Loucy (cell line): ENCODE measurements at regions not wholly inside any gene's neighbourhood (a gene's known extent, or its start where the extent isn't known, plus 50 kb on each side); places are given as distances from the start of the nearest gene placed in this dataset.

Experiments
- H2AFZ ChIP-seq: fragments of 200-600 bp; sonication (generic); 2 replicates; pipeline ENCODE4 v1.6.0; 2016; ENCODE audit warnings: antibody characterized with exemption, mild to moderate bottlenecking, low read length, moderate library complexity
- H3F3A ChIP-seq: fragments of 200-600 bp; 2 replicates; pipeline ENCODE4 v1.6.0; 2016; ENCODE audit warnings: antibody characterized with exemption, low read depth, mild to moderate bottlenecking
- H3K27me3 ChIP-seq: fragments of 200-600 bp; sonication (generic); 2 replicates; pipeline ENCODE4 v1.6.1; 2014; ENCODE audit warnings: low read length, mild to moderate bottlenecking; ENCODE audit not compliant: insufficient read depth, poor library complexity, severe bottlenecking
- H3K36me3 ChIP-seq: fragments of 200-600 bp; sonication (generic); 2 replicates; pipeline ENCODE4 v1.6.1; 2016; ENCODE audit warnings: low read length; ENCODE audit not compliant: insufficient read depth
- H3K4me1 ChIP-seq: fragments of 200-600 bp; sonication (generic); 2 replicates; pipeline ENCODE4 v1.5.1; 2014; ENCODE audit warnings: low read length, mild to moderate bottlenecking; ENCODE audit not compliant: insufficient read depth, poor library complexity, severe bottlenecking
- H3K4me2 ChIP-seq: fragments of 200-600 bp; sonication (generic); 2 replicates; pipeline ENCODE4 v1.6.0; 2014; ENCODE audit warnings: antibody characterized with exemption, low read length, low read depth, mild to moderate bottlenecking; ENCODE audit not compliant: poor library complexity, severe bottlenecking
- H3K4me3 ChIP-seq: fragments of 200-600 bp; sonication (generic); 2 replicates; pipeline ENCODE4 v1.5.1; 2014; ENCODE audit warnings: low read length, mild to moderate bottlenecking, mixed read lengths; ENCODE audit not compliant: poor library complexity, severe bottlenecking
- H3K79me2 ChIP-seq: fragments of 200-600 bp; sonication (generic); 2 replicates; pipeline ENCODE4 v1.6.1; 2014; ENCODE audit warnings: low read length; ENCODE audit not compliant: insufficient read depth
- H3K9ac ChIP-seq: fragments of 200-600 bp; sonication (generic); 2 replicates; pipeline ENCODE4 v1.6.0; 2014; ENCODE audit warnings: mild to moderate bottlenecking, low read depth, low read length, moderate library complexity; ENCODE audit not compliant: poor library complexity, severe bottlenecking
- H3K9me2 ChIP-seq: fragments of 200-600 bp; sonication (generic); replicated peaks from 2 replicates; pipeline ENCODE4 v1.6.1; 2016; ENCODE audit warnings: low read depth, low read length, mixed read lengths
- H3K9me3 ChIP-seq: fragments of 200-600 bp; sonication (generic); 2 replicates; pipeline ENCODE4 v1.6.1; 2014; ENCODE audit warnings: mild to moderate bottlenecking, antibody characterized with exemption, low read length, low read depth; ENCODE audit not compliant: insufficient read depth
- H4K20me1 ChIP-seq: fragments of 200-600 bp; sonication (generic); 2 replicates; pipeline ENCODE4 v1.6.0; 2014; ENCODE audit warnings: antibody characterized with exemption, low read length, mild to moderate bottlenecking; ENCODE audit not compliant: insufficient read depth, poor library complexity, severe bottlenecking
- EZH2phosphoT487 ChIP-seq: fragments of 200-600 bp; IDR thresholded peaks from 2 replicates; pipeline ENCODE4 v1.6.1; 2018; ENCODE audit warnings: antibody characterized with exemption, mild to moderate bottlenecking, moderate library complexity, borderline replicate concordance
- TF ChIP-seq, protein P1 (sequence below): fragments of 200-600 bp; sonication (generic); conservative IDR thresholded peaks from 2 replicates; pipeline ENCODE4 v1.5.1; 2014; ENCODE audit warnings: mild to moderate bottlenecking, antibody characterized with exemption, low read length

DNA sequence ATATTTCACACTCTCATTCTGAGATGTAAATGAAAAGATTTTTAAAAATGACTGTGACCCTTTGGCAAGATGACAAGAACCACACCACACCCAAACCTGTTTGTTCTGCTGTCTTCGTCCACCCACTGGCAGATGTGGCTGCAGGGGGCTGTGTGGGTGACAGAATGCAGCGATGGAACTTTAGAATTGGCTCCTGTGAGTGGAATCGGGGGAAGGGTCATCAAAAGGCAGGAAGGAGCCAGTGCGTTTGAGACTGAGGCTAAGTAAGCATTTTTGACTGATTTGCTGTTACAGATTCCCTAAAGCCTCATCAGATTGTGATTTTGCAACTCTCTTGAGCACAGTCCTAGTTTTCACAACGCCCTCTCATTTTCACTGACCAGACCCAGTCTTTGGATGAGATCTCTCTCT, 111.2 kb upstream of the ADGRL2 start:
- Histone ChIP-seq H2AFZ (no peak overlapping the region), H3K79me2 (no peaks in the 10 kb centered on the region), H3K4me1 (no peaks in the 10 kb centered on the region), H4K20me1 (no peaks in the 10 kb centered on the region), H3F3A (no peaks in the 10 kb centered on the region), H3K36me3 (no peaks in the 10 kb centered on the region), H3K4me2 (no peak overlapping the region), H3K27me3 (no peaks in the 10 kb centered on the region), H3K9me2 (no peaks in the 10 kb centered on the region), H3K9me3 (no peaks in the 10 kb centered on the region; the same call in 1 of the 2 replicates), H3K9ac (no peak overlapping the region), H3K4me3 (no peak overlapping the region)
- no peak for TF ChIP-seq EZH2phosphoT487
- TF ChIP-seq, protein P1, sequence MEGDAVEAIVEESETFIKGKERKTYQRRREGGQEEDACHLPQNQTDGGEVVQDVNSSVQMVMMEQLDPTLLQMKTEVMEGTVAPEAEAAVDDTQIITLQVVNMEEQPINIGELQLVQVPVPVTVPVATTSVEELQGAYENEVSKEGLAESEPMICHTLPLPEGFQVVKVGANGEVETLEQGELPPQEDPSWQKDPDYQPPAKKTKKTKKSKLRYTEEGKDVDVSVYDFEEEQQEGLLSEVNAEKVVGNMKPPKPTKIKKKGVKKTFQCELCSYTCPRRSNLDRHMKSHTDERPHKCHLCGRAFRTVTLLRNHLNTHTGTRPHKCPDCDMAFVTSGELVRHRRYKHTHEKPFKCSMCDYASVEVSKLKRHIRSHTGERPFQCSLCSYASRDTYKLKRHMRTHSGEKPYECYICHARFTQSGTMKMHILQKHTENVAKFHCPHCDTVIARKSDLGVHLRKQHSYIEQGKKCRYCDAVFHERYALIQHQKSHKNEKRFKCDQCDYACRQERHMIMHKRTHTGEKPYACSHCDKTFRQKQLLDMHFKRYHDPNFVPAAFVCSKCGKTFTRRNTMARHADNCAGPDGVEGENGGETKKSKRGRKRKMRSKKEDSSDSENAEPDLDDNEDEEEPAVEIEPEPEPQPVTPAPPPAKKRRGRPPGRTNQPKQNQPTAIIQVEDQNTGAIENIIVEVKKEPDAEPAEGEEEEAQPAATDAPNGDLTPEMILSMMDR: no peak

DNA sequence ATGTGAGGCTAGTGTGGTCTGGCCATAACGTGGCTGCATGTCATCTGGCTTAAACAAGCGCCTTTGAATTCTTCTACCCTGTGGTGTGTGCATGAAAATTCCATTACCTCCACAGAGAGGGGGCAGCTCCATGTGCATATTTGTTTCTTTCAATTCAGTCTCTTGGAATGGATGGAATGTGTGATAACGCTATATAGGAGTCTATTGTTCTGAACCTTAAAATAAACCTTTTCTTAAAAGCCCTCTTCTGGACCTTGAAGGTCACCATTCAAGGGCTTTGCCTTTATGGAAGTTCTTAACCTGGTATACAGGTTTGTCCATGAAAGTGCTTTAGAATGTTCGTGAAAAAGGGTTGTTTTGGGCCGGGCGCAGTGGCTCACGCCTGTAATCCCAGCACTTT, 118.2 kb upstream of the ADGRL2 start:
- H3K9me3 ChIP-seq: no peaks in the 10 kb centered on the region
- no peak overlapping the region for H2AFZ ChIP-seq
- no peaks in the 10 kb centered on the region for H3F3A ChIP-seq
- no peaks in the 10 kb centered on the region for H4K20me1 ChIP-seq
- H3K4me2 ChIP-seq: no peak overlapping the region
- H3K4me3 ChIP-seq: no peak overlapping the region
- no peaks in the 10 kb centered on the region for H3K79me2 ChIP-seq
- H3K9ac ChIP-seq: no peak overlapping the region
- no peaks in the 10 kb centered on the region for H3K36me3 ChIP-seq
- no peaks in the 10 kb centered on the region for H3K9me2 ChIP-seq
- no peaks in the 10 kb centered on the region for H3K4me1 ChIP-seq
- TF ChIP-seq, protein P1: no peak
- no peak for TF ChIP-seq EZH2phosphoT487
- H3K27me3 ChIP-seq: no peaks in the 10 kb centered on the region

DNA sequence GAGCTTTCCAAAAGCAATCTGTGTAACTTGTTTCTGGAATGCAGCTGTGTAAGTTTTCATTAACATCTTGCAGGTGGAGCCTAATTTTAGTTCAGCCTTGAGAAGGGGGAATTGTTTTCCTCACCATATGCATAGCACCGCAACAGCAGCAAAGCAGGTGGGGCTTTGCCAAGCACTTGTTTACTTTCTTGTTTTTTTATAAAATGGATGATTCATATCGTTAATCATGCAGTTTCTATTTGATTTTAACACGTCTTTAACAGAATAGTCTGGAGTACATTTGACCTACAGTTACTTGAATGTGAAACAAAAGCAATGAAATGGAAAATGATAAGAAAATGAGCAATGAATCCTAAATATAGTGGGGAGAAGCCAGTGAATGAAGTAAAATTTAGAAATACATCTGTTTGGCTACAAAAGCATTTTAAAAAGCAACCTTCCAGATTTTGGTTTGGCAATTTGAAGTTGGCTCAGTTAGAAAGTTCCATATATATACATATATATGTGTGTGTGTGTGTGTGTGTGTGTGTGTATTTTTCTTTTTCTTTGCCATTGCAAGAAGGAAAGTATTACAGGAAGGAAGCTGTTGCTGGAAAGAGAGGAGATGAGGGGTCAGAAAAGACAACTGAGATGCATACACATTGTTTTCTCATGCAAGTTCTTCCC, 119.0 kb upstream of the ADGRL2 start:
- H3K4me2 ChIP-seq: no peak overlapping the region
- no peaks in the 10 kb centered on the region for H3K4me1 ChIP-seq
- no peaks in the 10 kb centered on the region for H4K20me1 ChIP-seq
- no peak overlapping the region for H3K4me3 ChIP-seq
- H2AFZ ChIP-seq: no peak overlapping the region
- H3K79me2 ChIP-seq: no peaks in the 10 kb centered on the region
- no peaks in the 10 kb centered on the region for H3K9me2 ChIP-seq
- no peak overlapping the region for H3K9ac ChIP-seq
- H3K9me3 ChIP-seq: no peaks in the 10 kb centered on the region
- TF ChIP-seq, protein P1: no peak
- no peak for TF ChIP-seq EZH2phosphoT487
- H3K27me3 ChIP-seq: no peaks in the 10 kb centered on the region
- no peaks in the 10 kb centered on the region for H3K36me3 ChIP-seq
- H3F3A ChIP-seq: no peaks in the 10 kb centered on the region
